HT-29 (cell line): ENCODE measurements at regions not wholly inside any gene's neighbourhood (a gene's known extent, or its start where the extent isn't known, plus 50 kb on each side); places are given as distances from the start of the nearest gene placed in this dataset.
"Not testable (repeated sequence)": the region's sequence is repeated elsewhere in the genome, so short reads cannot be mapped to it uniquely, and the experiment has no call there.

Experiments used
- DNase-seq: peaks from one replicate; pipeline ENCODE4 v3.0.0-alpha.2; 2015; ENCODE audit warnings: low spot score

GRCh38 chr4:122973465-122973864 lies 51.1 kb upstream of the NUDT6 start:
- no peak for DNase-seq

DNA sequence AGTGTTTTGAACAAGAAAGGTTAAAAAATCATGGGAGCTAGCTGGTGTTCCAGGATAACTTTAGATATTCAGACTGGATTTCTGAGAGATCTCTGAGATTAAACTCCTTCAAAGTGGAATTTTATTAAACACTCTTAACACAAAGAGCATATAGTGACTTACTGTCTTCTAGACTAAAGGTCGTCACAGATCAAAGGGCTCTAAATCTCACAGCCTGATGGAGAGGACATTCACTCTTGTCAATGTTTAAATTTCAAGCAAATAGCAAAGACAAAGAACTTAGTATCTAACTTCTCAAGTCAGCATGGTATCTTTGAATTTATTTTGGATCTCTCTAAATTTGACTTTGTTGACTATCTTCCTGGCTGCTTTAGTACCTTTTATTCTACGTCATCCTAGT lies 53.7 kb upstream of the NUDT6 start:
- DNase-seq, result no peak

DNA sequence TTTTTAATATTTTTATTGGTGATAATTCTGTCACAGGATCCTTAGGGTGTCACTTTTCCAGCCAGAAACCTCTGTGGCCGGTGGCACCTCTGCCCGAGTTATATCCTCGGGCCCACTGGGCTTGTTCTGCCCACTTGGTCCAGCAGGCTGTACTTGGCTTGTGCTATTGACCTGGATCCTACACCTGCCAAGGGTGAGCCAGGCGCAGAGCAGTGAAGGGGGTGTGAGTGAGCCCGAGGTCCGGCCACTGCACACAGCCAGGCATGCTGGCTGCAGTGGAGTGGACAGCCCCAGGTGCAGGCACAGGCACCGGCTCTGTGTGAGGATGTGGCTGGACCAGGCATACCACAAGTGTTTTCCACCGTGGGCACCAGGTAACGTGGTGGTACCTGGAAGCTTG lies 54.7 kb upstream of the NUDT6 start:
- no peak for DNase-seq

DNA sequence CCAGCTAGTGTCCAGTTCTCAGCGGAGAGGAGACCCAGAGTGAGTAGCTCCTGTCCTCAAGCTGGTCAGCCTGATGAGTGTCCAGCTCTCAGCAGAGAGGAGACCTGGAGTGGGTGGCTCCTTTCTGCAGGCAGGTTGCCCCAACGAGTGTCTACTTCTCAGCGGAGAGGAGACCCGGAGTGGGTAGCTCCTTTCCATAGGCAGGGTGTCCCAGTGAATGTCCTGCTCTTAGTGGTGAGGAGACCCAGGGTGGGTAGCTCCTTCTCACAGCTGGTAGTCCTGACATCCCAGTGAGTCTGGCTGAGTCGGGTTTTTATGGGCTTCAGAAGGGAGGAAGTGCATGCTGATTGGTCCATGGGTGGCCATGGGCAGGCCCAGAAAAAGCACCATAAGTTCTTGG lies 55.7 kb upstream of the NUDT6 start:
- no peak for DNase-seq

DNA sequence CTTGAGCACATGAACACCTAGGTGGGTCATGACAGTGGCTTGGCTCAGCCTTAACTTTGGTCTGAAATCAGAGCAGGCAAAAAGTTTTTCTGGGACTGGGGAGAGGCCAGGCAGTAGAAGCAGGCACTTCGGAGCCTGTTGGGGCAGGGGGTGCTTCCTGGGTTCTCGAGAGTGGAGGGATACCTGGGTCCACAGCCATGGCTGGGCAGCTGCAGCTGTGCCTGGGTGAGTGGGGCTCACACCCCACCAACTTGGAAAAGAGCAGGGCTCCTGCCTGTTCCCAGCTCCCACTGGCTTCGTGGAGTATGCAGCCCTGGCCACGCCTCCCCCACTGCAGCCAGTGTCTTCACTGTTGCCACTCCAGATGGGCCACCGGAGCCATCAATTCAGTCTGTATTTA lies 56.4 kb upstream of the NUDT6 start:
- DNase-seq, result no peak

DNA sequence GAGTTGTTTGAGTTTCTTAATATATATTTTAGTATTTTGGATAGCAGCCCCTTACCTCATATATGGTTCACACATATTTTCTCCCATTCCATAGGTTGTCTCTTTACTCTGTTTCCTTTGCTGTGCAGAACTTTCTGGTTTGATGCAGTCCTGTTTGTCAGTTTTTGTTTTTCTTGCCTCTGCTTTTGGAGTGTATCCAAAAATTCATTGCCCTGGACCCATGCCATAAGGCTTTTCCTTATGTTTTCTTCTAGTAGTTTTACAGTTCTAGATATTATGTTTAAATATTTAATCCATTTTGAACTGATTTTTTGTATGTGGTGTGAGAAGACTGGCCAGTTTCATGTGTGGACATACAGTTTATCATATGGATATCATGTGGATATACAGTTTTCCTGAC lies 58.5 kb upstream of the NUDT6 start:
- no peak for DNase-seq

- DNase-seq, result no peak
These were observed 66.3 kb upstream of the NUDT6 start for GRCh38 chr4:122988696-122989095.

DNA sequence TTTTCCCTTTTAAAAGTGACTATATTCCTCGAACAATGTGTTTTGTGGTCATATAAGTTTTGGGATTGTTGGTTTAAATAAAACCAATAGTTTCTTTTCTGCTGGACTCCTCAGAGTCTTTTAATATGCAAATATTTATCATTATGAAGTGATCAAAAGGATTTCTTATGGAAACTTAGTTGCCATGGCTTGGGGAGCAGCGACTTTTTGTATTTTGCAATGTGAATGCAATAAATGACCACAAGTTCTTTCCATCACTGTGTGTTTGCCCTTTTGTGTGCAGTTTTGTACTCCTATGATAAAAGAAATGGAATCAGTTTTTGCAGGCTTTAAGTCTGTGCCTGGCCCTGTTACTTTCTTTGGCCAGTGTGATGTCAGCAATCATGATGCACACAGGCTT lies 68.5 kb upstream of the NUDT6 start:
- no peak for DNase-seq

- no peak for DNase-seq
These were observed 69.7 kb upstream of the NUDT6 start for GRCh38 chr4:122992057-122992456.

GRCh38 chr4:122992641-122993040 lies 70.2 kb upstream of the NUDT6 start:
- no peak for DNase-seq

- no peak for DNase-seq
These were observed 74.0 kb upstream of the NUDT6 start for GRCh38 chr4:122996350-122996749.

GRCh38 chr4:122997463-122998101 lies 75.2 kb upstream of the NUDT6 start:
- DNase-seq, result no peak

DNA sequence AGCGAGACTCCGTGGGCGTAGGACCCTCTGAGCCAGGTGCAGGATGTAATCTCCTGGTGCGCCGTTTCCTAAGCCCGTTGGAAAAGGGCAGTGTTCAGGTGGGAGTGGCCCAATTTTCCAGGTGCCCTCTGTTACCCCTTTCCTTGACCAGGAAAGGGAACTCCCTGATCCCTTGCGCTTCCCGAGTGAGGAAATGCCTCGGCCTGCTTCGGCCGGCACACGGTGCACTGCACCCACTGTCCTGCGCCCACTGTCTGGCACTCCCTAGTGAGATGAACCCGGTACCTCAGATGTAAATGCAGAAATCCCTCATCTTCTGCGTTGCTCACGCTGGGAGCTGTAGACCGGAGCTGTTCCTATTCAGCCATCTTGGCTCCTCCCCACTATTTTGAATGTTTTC lies 81.7 kb upstream of the NUDT6 start:
- not testable (repeated sequence) for DNase-seq

DNA sequence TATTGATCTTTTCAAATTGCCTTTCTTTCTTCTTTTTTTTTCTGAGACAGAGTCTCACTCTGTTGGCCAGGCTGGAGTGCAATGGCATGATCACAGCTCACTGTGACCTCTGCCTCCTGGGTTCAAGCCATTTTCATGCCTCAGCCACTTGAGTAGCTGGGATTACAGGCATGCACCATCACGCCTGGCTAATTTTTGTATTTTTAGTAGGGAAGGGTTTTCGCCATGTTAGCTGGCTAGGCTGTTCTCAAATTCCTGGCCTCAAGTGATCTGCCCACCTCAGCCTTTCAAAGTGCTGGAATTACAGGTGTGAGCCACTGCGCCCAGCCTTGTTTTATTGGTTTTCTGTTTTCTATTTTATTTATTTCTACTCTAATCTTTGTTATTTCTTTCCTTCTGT lies 82.7 kb upstream of the NUDT6 start:
- DNase-seq, result not testable (repeated sequence)

- DNase-seq, result no peak
These were observed 85.3 kb upstream of the NUDT6 start for GRCh38 chr4:123007679-123008078.

- not testable (repeated sequence) for DNase-seq
These were observed 90.0 kb upstream of the NUDT6 start for GRCh38 chr4:123012416-123012815.

GRCh38 chr4:123014038-123014437 lies 91.6 kb upstream of the NUDT6 start:
- no peak for DNase-seq

DNA sequence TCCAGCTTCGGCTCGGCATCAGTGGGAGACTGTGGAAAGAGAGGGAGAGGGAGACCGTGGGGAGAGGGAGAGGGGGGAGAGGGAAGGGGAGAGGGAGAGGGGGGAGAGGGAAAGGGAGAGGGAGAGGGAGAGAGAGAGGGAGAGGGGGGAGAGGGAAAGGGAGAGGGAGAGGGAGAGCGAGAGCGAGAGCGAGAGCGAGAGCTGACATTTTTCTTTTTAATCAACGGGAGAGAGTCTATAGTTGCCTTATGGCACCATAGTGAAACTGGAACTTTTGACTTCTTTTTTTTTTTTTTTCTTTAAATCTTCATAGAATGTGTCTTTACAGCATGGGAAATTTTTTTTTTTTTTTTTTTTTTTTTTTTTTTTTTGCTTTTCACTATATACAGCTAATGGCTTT lies 94.7 kb upstream of the NUDT6 start:
- no peak for DNase-seq

- no peak for DNase-seq
These were observed 95.4 kb upstream of the NUDT6 start for GRCh38 chr4:123017636-123018395.

DNA sequence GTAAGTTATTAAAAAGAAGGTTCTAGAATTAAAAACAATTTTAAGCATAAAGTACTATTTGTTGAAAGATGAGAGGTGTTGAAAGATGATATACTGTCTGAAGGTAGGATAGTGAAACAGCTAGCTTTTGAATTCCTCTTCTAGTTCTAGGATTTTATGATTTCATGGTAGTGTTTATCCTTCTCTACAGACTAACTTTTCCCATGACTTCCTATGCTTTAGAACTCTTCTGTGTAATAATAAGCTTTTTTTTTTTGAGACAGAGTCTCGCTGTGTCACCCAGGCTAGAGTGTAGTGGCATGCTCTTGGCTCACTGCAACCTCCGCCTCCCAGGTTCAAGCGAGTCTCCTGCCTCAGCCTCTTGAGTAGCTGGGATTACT lies 96.0 kb upstream of the NUDT6 start:
- no peak for DNase-seq

- DNase-seq, result no peak
These were observed 97.9 kb upstream of the NUDT6 start for GRCh38 chr4:123020285-123020684.

GRCh38 chr4:123023647-123024046 lies 101.2 kb upstream of the NUDT6 start:
- no peak for DNase-seq

DNA sequence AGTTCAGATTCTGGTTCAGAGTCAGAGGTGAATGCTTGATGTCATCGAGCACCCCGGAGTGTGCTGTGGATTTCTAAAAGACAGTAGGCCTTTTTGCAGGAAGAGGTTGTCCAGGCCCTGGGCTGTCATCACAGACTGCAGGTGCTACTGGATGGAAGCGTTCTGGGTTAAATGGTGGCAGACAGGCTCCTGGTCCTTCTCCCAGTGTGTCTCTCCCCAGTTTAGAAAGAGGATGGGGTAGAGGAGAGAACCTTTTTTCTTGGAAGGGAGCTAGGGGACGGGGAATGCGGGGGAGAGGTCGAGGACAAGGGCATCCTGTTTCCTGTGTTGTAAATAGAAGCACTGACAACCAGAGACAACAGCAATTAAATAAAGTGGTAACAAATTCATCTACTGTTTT lies 102.3 kb upstream of the NUDT6 start:
- DNase-seq, result no peak

DNA sequence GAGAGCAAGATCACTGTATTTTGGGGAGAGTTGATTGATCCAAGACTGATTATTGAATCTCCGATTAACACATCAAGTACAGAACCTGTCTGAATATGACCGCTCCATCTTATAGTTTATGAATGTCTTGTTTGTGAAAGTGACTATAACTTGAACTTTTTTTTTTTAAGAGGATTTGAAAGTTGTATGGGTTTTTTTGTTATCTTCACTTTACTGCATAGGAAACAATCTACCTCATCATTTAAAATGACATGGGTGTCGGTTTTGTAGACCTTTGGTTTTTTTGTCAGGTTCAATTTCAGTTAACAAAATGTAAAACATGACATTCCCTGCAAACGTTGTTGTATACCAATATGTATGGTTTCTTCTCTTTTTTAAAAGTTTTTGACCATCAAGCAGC lies 103.0 kb upstream of the NUDT6 start:
- no peak for DNase-seq
